ENCODE measurements at regions not wholly inside any gene's neighbourhood (a gene's known extent, or its start where the extent isn't known, plus 50 kb on each side); places are given as distances from the start of the nearest gene placed in this dataset.
"Not testable (repeated sequence)": the region's sequence is repeated elsewhere in the genome, so short reads cannot be mapped to it uniquely, and the experiment has no call there.

- Histone ChIP-seq H3F3A (ENCODE audit: low read depth) (no peaks in the 10 kb centered on the region), H3K9me3 (ENCODE audit: low read depth) (no peaks in the 10 kb centered on the region), H3K4me3 (no peak overlapping the region), H3K9ac (no peak overlapping the region), H3K36me3 (no peaks in the 10 kb centered on the region), H3K4me1 (no peaks in the 10 kb centered on the region), H3K27ac (no peak overlapping the region), H3K79me2 (ENCODE audit: low read depth) (no peaks in the 10 kb centered on the region), H3K4me2 (no peak overlapping the region), H3K27me3 (no peaks in the 10 kb centered on the region), H2AFZ (replicated peaks) (peak overlapping the region; percentile 79), H4K20me1 (ENCODE audit: low read depth) (no peaks in the 10 kb centered on the region)
- DNase-seq (ENCODE audit: low spot score): no peak
- H3K27me3 Mint-ChIP-seq (ENCODE audit: insufficient read depth, low read depth): no peaks in the 10 kb centered on the region
- H3K4me3 Mint-ChIP-seq: no peak overlapping the region
- no peaks in the 10 kb centered on the region for H3K9me3 Mint-ChIP-seq
- H3K27ac Mint-ChIP-seq: no peak overlapping the region
- TF ChIP-seq EZH2 (IDR thresholded peaks at IDR 0.05) (no peak), EZH2phosphoT487 (IDR thresholded peaks at IDR 0.05) (no peak)
- H3K36me3 Mint-ChIP-seq: no peaks in the 10 kb centered on the region
- H3K4me1 Mint-ChIP-seq: peaks cover 2% of the 10 kb centered on the region
Observed at GRCh38 chr14:87754520-87755223, 238.3 kb downstream of the GALC start.

- no peaks in the 10 kb centered on the region for H3K36me3 ChIP-seq
- TF ChIP-seq EZH2phosphoT487 (IDR thresholded peaks at IDR 0.05): no peak
- TF ChIP-seq EZH2 (IDR thresholded peaks at IDR 0.05): no peak
- no peak for TF ChIP-seq CTCF (IDR thresholded peaks at IDR 0.05)
- no peak overlapping the region for H2AFZ ChIP-seq (replicated peaks)
- H3K79me2 ChIP-seq (ENCODE audit: low read depth): no peaks in the 10 kb centered on the region
- H3F3A ChIP-seq (ENCODE audit: low read depth): no peaks in the 10 kb centered on the region
- Mint-ChIP-seq H3K4me1 (peaks cover 2% of the 10 kb centered on the region), H3K4me3 (no peak overlapping the region), H3K27me3 (ENCODE audit: insufficient read depth, low read depth) (no peaks in the 10 kb centered on the region), H3K27ac (no peak overlapping the region), H3K36me3 (no peaks in the 10 kb centered on the region), H3K9me3 (no peaks in the 10 kb centered on the region)
- no peaks in the 10 kb centered on the region for H3K9me3 ChIP-seq (ENCODE audit: low read depth)
- DNase-seq (ENCODE audit: low spot score): no peak
- H4K20me1 ChIP-seq (ENCODE audit: low read depth): no peaks in the 10 kb centered on the region
- peaks cover 2% of the 10 kb centered on the region for H3K4me1 ChIP-seq
- no peak overlapping the region for H3K4me2 ChIP-seq
- H3K27ac ChIP-seq: no peak overlapping the region
- no peak overlapping the region for H3K4me3 ChIP-seq
- no peak overlapping the region for H3K9ac ChIP-seq
- no peaks in the 10 kb centered on the region for H3K27me3 ChIP-seq
Observed at GRCh38 chr14:87748558-87748957, 244.4 kb downstream of the GALC start.

DNA sequence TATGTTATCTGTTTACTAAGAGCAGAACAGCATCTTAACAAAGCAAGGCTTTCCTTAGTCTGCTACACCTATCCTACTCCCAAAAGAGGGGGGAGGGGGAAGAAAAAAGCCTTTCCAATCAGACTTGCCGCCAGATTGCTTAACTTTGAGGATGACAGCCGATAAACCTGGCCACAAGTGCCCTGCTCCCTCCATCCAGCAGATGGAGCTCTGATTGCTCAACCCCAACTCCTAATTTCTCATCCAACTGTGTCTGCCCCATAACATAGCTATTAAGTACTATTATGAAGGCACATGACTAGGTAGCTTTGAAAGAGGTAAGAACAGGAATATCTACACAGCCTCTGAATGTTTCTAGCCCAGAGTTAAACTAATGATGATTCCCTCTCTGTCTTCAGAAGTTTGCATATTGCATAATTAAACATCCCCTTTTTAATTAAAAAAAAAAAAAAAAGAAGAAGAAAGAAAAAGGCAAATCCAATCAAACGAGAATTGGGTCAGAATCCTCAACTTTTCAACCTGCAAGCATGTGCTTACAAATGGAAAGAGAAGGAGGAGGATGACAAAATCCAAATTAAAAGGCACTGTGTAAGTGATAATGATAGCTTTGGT is 247.4 kb downstream of the GALC start:
- peak; percentile 62 for DNase-seq (ENCODE audit: low spot score)
- TF ChIP-seq EZH2 (IDR thresholded peaks at IDR 0.05) (no peak), EZH2phosphoT487 (IDR thresholded peaks at IDR 0.05) (no peak), CTCF (IDR thresholded peaks at IDR 0.05) (peak; percentile 81)
- Histone ChIP-seq H3K4me2 (no peak overlapping the region), H3K27me3 (no peaks in the 10 kb centered on the region), H2AFZ (replicated peaks) (peak overlapping the region; percentile 93), H3K4me3 (no peak overlapping the region), H3K36me3 (no peaks in the 10 kb centered on the region), H3F3A (ENCODE audit: low read depth) (no peaks in the 10 kb centered on the region), H4K20me1 (ENCODE audit: low read depth) (no peaks in the 10 kb centered on the region), H3K9me3 (ENCODE audit: low read depth) (no peaks in the 10 kb centered on the region), H3K9ac (no peak overlapping the region), H3K27ac (no peak overlapping the region), H3K4me1 (peaks cover 2% of the 10 kb centered on the region), H3K79me2 (ENCODE audit: low read depth) (no peaks in the 10 kb centered on the region)
- H3K27ac Mint-ChIP-seq: no peak overlapping the region
- peaks cover 2% of the 10 kb centered on the region for H3K9me3 Mint-ChIP-seq
- H3K4me1 Mint-ChIP-seq: peaks cover 2% of the 10 kb centered on the region
- no peak overlapping the region for H3K4me3 Mint-ChIP-seq
- no peaks in the 10 kb centered on the region for H3K36me3 Mint-ChIP-seq
- no peaks in the 10 kb centered on the region for H3K27me3 Mint-ChIP-seq (ENCODE audit: insufficient read depth, low read depth)

DNA sequence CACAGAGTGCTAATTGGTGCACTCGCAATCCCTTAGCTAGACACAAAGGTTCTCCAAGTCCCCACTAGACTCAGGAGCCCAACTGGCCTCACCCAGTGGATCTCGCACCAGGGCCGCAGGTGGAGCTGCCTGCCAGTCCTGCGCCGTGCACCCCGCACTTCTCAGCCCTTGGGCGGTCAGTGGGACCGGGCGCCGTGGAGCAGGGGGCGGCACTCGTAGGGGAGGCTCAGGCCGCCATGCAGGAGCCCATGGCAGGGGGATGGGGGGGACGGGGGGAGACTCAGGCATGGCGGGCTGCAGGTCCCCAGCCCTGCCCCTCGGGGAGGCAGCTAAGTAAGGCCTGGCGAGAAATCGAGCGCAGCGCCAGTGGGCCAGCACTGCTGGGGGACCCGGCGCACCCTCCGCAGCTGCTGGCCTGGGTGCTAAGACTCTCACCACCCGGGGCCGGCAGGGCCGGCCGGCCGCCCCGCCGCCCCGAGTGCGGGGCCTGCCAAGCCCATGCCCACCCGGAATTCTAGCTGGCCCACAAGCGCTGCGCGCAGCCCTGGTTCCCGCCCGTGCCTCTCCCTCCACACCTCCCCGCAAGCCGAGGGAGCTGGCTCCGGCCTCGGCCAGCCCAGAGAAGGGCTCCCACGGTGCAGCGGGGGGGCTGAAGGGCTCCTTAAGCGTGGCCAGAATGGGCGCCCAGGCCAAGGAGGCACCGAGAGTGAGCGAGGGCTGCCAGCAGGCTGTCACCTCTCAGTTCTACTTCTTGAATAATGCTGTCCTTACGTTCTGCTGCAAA is 258.2 kb downstream of the GALC start:
- H3K27ac ChIP-seq; H2AFZ ChIP-seq (replicated peaks); H3K9ac ChIP-seq; DNase-seq (ENCODE audit: low spot score); H4K20me1 ChIP-seq (ENCODE audit: low read depth); H3K27ac Mint-ChIP-seq; H3K4me3 Mint-ChIP-seq; H3K9me3 Mint-ChIP-seq; H3K9me3 ChIP-seq (ENCODE audit: low read depth); H3K36me3 Mint-ChIP-seq; H3K4me3 ChIP-seq; H3K27me3 Mint-ChIP-seq (ENCODE audit: insufficient read depth, low read depth); H3F3A ChIP-seq (ENCODE audit: low read depth); H3K4me2 ChIP-seq; H3K79me2 ChIP-seq (ENCODE audit: low read depth); H3K4me1 ChIP-seq; H3K36me3 ChIP-seq; H3K4me1 Mint-ChIP-seq; H3K27me3 ChIP-seq: not testable (repeated sequence)

All from neural progenitor cell (in vitro differentiated cells).